GM18517 (cell line): ENCODE measurements at regions not wholly inside any gene's neighbourhood (a gene's known extent, or its start where the extent isn't known, plus 50 kb on each side); places are given as distances from the start of the nearest gene placed in this dataset.

Source experiments
- ATAC-seq: cut with Tn5 transposase; IDR thresholded peaks from one replicate; pipeline ENCODE4 v1.9.1; 2021; ENCODE audit warnings: mild to moderate bottlenecking, moderate library complexity; ENCODE audit not compliant: unreplicated experiment

GRCh38 chr12:19941096-19941495, 427.2 kb upstream of the PDE3A start:
- ATAC-seq = no peak

GRCh38 chr12:19945559-19946435, 422.5 kb upstream of the PDE3A start:
- ATAC-seq = no peak

- no peak for ATAC-seq
Measured at GRCh38 chr12:19946550-19946949, 421.8 kb upstream of the PDE3A start.

GRCh38 chr12:19947344-19947743, 421.0 kb upstream of the PDE3A start:
- ATAC-seq = no peak

- ATAC-seq = no peak
Measured at GRCh38 chr12:19951664-19952063, 416.7 kb upstream of the PDE3A start.

GRCh38 chr12:19953734-19954133, 414.6 kb upstream of the PDE3A start:
- no peak for ATAC-seq

GRCh38 chr12:19954163-19954562, 414.2 kb upstream of the PDE3A start:
- no peak for ATAC-seq

- ATAC-seq = no peak
Measured at GRCh38 chr12:19957308-19958125, 410.8 kb upstream of the PDE3A start.

- no peak for ATAC-seq
Measured at GRCh38 chr12:19958389-19958788, 409.9 kb upstream of the PDE3A start.

- ATAC-seq = no peak
Measured at GRCh38 chr12:19959353-19959752, 409.0 kb upstream of the PDE3A start.

GRCh38 chr12:19960527-19960926, 407.8 kb upstream of the PDE3A start:
- ATAC-seq = no peak

GRCh38 chr12:19962192-19962591, 406.1 kb upstream of the PDE3A start:
- ATAC-seq = no peak

- no peak for ATAC-seq
Measured at GRCh38 chr12:19963972-19964371, 404.4 kb upstream of the PDE3A start.

GRCh38 chr12:19964549-19964948, 403.8 kb upstream of the PDE3A start:
- ATAC-seq = no peak

- no peak for ATAC-seq
Measured at GRCh38 chr12:19965196-19966038, 402.9 kb upstream of the PDE3A start.

GRCh38 chr12:19967001-19967400, 401.3 kb upstream of the PDE3A start:
- no peak for ATAC-seq

GRCh38 chr12:19967431-19967830, 400.9 kb upstream of the PDE3A start:
- ATAC-seq = no peak

- ATAC-seq = no peak
Measured at GRCh38 chr12:19970116-19970515, 398.2 kb upstream of the PDE3A start.

GRCh38 chr12:19970821-19971220, 397.5 kb upstream of the PDE3A start:
- ATAC-seq = no peak

- ATAC-seq = no peak
Measured at GRCh38 chr12:19971361-19972280, 396.7 kb upstream of the PDE3A start.
